Globus pallidus (tissue), 1 donor: ENCODE measurements at regions not wholly inside any gene's neighbourhood (a gene's known extent, or its start where the extent isn't known, plus 50 kb on each side); places are given as distances from the start of the nearest gene placed in this dataset.
"Not testable (repeated sequence)": the region's sequence is repeated elsewhere in the genome, so short reads cannot be mapped to it uniquely, and the experiment has no call there.

Experiments
- DNase-seq: peaks from one replicate; pipeline ENCODE4 v3.0.0-alpha.2; 2015; ENCODE audit warnings: low spot score

DNA sequence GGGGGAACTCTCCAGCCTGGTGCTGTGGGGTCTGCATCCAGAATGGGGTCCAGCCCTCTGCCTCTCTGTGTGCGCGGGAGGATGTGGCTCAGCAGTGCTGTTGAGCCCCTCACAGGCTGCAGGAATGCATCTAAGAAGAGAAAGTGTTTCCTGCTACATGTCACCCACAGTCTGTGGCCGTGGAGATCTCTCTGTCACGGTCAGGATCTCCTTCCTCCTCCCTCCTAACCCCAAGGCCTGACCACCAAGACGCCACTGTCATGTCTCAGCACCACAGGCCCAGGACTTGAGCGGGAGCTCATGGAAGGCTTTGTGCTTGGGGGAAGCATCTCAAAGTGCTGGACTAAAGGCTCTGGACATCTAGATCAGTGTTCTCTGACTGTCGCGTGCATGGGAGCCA, 90.1 kb downstream of the SREK1 start:
- DNase-seq: no peak

DNA sequence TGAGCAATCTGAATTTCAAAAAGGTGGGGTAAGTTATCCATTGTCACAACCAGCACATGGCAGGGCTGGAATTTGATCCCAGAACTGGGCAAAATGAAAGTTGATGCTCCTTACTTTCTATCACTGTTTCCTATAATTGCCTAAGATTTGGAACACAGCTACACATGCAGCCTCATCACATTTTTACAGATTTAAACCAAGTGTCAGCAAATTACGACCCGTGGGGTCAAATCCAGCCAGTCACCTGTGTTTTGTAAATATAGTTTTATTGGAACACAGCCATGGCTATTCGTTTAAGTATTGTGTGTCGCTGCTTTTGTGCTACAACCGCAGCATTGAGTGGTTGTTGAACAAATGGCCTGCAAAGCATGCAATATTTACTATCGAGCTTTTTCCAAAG, 94.3 kb downstream of the SREK1 start:
- no peak for DNase-seq

DNA sequence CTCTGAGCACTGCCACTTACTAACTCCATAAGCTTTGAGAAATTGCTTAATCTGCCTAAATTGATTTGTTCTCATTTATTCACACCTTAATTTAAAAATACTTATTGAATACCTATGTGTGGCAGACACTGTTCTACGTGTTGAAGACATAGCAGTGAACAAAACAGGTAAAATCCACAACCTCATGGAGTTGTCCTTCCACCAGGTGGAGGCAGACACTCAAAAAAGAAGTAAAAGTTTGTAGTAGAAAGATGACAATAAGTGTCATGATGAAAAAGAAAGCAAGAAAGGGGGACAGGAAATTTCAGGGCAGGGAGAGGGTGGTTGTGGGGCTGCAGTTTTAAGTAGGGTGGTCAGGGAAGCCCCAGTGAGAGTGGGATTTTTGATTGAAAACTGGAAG, 94.9 kb downstream of the SREK1 start:
- no peak for DNase-seq

DNA sequence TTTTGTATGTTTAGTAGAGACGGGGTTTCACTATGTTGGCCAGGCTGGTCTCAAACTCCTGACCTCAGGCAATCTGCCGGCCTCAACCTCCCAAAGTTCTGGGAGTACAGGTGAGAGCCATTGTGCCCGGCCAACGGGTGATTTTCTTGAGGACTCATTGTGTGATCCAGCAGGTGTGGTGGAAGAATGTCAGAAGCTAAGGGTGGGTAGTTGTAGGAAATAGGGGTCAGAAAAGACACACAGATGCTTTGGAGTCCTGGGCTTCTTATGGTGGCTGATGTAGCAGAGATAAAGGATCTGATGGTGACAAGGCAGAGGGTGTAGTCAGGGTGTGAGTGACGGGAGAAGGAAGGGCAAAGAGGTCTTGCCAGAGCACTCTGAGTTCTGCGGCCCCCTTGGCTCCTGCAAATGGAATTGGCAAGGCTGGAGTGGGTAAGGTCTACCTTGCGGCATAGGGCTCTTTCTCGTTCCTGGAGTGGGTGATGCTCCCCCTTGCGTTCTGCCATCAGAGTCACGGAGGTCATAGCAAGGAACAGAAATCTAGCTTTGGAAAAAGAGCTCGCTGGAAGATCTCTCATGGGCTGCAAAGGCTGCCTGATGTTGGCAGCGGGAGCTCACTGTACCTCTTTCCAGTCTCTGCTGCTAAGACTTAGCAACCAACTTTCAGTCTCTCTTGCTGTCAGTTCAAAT, 97.2 kb downstream of the SREK1 start:
- no peak for DNase-seq

DNA sequence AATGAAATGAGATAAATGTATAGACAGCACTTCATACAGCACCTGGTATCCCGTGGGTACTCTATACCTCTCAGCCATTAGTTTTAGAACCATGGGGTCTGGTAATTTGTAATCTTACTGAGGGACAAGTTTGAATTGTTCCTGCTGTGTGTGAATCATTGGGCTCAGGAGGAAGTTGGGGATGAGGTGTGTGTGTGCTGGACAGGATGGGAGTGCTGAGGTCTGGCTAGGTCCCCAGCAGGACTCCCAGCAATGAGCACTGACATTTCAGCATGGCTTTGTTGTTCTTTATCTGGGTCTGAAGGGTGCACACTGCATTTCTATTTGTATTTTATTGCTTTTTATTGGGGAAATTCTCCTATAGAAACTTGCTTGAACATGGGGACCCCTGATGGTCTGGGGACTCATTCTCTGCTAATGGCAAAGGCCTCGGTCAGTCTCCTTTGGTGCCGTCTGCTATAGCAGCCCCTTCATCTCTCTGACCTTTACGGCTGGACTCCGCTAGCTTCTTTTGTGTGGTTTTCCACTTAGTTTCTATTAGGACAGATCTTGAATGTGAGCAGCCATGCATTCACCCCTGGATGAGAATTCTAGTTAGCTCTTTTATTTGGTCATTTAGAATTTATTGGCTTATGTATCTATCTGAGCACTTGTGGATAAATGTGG, 98.1 kb downstream of the SREK1 start:
- no peak for DNase-seq

DNA sequence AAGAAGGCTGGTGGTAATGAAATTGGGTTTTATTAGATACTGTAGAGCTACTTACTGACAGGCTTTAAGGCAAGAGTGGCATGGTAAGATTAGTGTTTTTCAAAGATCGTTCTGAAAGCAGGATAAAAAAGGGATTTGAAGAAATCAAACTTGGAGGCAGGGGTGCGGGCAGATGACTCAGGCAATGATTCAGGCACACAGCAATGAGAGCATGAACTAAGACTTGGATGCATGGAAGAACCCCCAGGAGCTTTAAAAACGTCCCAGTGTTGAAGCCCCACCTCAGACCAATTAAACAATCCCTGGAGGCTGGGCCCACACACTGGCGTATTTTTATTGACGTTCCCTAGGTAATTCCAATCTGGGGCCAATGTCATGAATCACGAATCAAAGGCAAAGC, 102.5 kb downstream of the SREK1 start:
- no peak for DNase-seq

DNA sequence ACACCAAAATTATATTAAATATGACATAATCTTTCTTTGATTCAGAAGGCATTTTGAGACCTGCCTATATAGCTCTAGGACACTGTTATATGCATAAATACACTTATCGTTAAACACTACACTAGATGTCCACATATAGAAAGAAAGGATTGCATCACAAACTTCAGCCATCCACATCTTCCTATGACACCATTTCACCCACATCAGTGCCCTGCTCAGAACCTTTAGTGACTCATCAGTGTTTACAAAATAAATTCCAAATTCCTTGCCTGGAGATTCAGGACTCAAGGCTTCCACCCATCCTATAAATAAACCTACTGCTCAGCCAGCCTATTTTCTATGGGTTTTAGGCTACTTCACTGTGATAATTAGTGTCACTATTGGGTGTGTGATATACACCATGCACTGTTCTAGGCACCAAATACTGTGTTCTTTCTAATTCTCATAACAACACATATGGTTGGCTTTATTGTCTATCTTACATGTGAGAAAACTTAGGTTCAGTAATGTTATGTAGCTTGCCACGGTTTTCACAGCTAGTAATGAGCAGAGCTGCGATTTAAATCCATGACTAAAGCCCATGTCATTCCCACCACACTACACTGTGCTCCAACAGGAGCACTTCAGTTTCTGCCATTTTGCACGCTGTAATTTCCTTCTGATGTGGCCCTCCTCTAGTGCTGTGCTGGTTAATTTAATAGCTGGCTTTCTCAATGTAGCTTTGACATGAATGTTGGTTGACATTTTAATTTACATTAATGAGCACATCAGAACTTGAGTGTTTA, 103.3 kb downstream of the SREK1 start:
- no peak for DNase-seq

DNA sequence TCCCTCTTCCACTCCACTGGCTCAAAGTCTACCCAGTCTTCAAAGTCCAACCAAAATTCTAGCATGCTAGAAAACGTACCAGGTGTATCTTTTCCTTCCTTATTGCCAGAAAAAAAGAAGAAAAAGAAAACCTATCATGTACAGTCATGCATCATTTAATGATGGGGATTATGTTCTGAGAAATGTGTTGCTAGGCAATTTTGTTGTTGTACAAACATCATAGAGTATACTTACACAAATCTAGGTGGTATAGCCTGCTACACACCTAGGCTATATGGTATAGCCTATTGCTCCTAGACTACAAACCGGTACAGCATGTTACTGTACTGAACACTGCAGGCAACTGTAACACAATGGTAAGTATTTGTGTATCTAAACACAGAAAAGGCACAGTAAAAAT, 104.8 kb downstream of the SREK1 start:
- no peak for DNase-seq

DNA sequence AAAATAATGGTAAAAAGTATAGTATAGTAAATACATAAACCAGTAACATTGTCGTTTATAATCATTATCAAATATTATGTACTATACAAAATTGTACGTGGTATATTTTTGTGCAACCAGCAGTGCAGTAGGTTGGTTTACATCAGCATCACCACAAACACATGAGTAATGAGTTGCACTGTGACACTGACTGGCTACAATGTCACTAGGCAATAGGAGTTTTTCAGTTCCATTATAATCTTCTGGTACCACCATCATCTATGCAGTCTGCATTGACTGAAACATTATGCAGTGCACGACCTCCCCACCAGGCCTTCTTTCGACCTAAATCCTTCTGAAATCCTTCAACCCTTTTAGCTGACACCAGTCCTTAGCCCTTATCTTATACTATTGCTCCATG, 105.8 kb downstream of the SREK1 start:
- DNase-seq: no peak

DNA sequence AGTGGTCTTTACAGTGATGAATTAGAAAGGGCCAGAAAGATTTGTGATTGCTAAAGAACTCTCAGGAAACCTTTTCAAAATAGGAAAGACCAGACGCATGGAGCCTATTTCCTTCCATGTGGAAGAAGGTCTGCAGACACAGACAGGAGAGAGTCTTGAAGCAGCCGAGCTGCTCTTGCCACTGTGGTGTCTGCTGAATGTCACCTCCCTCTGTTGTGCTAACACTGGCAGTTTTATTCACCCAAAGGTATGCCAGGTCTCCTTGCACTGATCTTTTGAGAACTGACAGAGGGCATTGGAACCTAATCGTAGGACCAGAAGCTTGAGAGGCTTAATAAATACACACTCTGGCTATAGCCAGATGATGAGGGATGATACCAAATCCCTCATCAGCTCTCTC, 108.7 kb downstream of the SREK1 start:
- DNase-seq: no peak

DNA sequence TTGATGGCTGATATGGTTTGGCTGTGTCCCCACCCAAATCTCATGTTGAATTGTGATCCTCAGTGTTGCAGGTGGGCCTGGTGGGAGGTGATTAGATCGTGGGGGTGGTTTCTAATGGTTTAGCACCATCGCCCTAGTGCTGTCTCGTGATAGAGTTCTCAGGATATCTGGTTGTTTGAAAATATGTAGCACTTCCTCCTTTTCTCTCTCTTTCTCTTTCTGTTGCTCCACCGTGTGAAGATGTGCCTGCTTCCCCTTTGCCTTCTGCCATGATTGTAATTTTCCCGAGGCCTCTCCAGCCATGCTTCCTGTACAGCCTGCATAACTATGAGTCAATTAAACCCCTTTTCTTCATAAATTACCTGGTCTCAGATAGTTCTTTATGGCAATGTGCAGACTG, 111.6 kb downstream of the SREK1 start:
- DNase-seq: no peak

DNA sequence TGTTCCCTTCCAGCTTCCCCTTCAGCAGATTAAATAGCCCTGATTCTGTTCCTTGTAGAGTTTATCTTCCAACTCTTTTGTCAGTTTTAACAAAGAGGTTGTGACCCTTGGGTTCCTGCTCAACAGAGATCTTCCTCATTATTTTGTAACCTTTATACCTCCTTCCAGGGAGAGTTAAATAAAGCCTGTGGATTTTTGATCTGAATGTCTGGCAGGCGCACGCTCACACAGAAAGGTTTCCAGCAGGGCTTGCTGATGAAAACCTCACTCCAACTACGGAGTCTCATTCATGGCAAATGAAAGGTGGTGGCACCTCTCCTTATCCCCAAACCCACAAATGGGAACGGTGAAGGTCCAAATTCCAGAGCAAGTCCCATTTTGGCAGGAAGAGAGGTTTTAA, 129.0 kb downstream of the SREK1 start:
- no peak for DNase-seq

DNA sequence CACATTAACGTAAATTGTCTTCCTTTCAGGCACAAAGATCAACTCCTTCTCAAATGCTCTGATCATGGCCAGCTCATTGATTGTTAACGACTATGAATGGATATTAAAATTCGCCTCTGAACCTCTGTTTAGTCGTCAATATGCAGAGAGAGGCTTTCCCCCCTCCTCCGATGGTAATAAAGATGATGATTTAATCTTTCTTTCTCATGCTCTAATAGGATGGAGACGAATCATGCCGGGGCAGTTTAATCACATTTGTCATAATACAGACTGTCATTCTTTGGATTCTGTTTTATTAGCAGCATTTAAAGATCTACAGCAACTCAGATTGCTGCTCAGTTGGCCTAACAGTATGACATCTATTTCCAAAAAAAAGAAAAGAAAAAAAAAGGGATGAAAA, 132.9 kb downstream of the SREK1 start:
- no peak for DNase-seq

DNA sequence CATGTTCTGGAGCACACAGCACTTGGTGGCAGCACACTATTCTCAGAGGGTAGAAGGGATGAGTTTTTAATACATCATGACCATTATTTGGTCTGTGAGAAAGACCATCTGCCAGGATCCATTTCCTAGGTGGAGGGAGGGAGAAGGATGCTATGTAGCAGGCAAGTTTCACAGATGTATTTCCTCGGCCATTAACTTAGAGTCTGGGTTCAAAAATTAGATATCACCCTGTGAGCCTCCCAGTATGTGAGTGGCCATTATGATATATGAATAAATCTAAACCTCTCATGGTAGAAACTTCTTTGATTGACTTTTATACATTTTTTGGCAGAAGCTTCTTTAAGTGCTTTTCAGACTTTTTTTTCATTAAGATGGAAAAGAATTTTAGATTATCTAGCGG, 133.9 kb downstream of the SREK1 start:
- no peak for DNase-seq

DNA sequence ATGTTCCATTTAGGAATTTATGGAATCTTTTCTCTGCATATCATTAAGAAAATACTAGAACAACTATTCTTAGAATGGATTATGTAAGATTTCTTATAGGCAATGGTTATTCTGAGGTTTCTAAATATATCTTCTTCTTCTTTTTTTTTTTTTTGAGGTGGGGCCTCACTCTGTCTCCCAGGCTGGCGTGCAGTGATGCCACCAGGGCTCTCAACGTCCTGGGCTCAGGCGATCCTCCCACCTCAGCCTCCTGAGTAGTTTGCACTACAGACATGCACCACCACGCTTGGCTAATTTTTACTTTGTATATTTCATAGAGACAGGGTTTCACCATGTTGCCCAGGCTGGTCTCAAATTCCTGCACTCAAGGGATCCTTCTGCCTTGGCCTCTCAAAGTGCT, 137.2 kb downstream of the SREK1 start:
- DNase-seq: no peak

DNA sequence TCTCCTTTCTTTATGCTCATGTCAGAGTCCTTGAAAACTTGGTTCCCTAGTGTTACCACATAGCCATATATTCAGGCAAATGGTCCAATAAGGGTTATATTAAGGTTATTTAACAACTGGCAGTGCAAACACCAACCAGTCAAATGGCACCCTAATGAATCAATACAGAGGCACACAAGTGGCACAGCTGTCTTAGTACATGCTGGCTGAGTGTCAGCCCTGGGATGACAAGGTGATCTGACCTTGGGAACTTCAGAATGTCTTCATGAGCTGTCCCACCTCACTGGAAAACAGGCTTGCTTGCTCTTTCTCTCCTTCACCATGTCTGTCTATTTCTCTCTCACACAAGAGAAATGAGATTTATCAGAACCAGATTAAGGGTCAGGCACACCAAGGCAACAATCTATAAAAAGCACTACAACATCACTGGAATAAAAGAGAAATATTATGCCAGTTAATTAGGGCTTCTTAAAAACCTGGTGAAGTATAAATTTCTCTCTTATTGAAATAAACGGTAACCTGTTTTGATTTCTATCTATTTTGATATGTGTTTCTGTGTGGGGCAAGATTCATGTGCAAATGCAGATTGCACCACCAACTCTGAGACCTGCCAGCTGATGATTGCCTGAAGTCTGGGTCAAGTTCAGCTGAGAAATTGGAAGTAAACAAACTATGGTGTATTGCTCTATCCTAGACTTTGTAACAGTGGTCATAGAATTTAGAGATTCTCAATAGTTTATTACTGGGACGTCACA, 140.7 kb downstream of the SREK1 start:
- no peak for DNase-seq

DNA sequence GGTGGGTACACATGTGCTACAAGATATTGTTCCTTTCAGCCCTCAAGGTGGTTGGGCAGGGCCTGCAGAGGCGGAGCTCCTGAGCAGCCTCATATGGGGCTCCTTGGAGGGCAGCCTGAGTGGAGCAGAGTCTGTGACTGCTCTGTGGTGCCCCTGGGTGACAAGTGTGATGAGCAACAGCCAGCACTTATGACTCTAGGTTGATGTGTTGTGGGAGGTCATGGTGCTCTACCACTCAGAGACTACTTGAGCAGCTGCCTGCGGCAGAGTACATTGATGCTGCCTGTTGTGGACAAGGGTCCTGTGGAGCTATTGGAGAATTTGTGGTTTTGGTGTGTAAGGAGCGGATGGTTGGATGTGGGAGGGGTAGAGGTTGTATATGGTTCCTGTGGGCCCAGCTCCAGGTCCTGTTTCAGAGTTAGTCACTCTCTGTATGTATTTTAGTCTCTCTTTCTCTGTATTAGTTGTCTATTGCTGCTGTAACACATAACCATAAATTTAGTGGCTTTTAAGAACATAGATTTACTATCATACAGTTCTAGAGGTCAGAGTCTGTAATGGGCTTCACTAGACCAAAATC, 141.3 kb downstream of the SREK1 start:
- no peak for DNase-seq

DNA sequence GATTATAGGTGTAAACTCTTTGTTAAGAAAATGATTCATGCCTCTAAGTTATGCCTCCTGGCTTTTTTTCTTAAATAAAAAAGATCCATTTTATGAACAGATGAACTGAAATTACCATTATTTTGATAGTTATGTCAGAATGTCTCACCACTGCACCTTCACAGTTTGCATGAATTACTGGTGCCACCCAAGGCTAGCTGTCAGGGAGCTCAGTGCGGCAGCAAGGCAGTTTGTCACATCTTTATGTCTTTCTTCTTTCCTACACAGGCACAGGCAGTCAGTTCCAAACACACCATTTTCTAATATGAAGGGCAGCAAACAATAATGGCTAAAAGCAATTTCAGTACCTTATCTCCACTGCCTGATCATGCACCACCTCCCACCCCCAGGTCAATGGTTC, 147.7 kb downstream of the SREK1 start:
- DNase-seq: no peak

DNA sequence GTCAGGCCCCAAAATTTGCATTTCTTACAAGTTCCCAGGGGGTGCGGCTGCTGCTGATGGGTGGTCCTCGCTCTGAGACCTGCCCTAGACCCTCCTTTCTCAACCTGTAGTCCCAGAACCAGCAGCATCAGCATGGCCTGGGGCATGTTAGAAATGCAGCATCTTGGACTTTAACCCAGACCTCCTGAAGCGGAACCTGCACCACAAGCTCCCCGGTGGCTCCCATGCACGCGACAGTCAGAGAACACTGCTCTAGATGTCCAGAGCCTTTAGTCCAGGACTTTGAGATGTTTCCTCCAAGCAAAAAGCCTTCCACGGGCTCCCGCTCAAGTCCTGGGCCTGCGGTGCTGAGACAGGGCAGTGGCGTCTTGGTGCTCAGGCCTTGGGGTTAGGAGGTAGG, 149.8 kb downstream of the SREK1 start:
- not testable (repeated sequence) for DNase-seq

DNA sequence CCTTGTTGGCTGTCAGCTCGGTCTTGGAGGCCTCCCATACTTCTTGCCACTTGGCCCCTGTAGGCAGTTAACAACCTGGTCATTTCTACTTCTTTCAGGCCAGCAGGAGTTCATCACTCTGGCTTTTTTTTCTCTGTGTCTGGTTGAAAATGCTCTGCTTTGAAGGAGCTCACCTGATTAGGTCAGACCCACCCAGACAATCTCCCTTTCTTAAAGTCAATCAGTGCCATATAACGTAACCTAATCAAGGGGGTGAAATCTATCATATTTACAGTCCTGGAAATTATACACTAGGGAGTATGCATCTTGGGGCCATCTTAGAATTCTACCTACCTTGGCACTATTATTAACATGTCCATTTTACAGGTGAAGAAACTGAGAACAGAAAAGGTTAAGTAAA, 155.4 kb downstream of the SREK1 start:
- DNase-seq: no peak

DNA sequence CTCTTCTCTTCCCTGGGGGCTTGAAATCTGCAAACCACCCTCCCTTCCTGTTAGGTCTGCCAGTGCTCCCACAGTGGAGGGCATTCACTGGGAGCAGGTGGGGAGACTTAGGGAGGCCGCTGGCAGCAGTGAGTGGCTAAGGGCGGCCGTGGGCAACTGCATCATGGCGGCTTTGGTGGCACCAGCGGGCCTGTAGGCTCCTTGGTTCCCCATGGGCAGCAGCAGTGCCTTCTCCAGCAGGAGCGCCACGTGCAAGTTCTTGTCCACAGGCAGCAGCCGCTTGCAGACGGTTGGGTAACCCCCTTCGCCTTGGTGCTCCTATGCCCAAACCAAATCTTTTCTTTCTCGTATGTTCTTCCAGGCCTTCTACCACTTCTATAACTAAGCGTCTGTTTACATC, 158.2 kb downstream of the SREK1 start:
- no peak for DNase-seq
